NCI-H1092 treated with DMSO at 0.1 percent for 48 hours (cell line): ENCODE measurements at regions not wholly inside any gene's neighbourhood (a gene's known extent, or its start where the extent isn't known, plus 50 kb on each side); places are given as distances from the start of the nearest gene placed in this dataset.
"Not testable (repeated sequence)": the region's sequence is repeated elsewhere in the genome, so short reads cannot be mapped to it uniquely, and the experiment has no call there.

Source experiments
- DNase-seq: peaks from one replicate; lab custom pipeline; 2025; lab: John Stamatoyannopoulos, UW

GRCh38 chr17:33564146-33564545, 271.1 kb upstream of the ASIC2 start:
- DNase-seq = no peak

- no peak for DNase-seq
Measured at GRCh38 chr17:33567223-33567622, 274.1 kb upstream of the ASIC2 start.

GRCh38 chr17:33572615-33573014, 279.5 kb upstream of the ASIC2 start:
- DNase-seq = no peak

- DNase-seq = no peak
Measured at GRCh38 chr17:33574942-33575445, 281.9 kb upstream of the ASIC2 start.

GRCh38 chr17:33579740-33580139, 286.6 kb upstream of the ASIC2 start:
- not testable (repeated sequence) for DNase-seq

GRCh38 chr17:33580215-33580614, 287.1 kb upstream of the ASIC2 start:
- no peak for DNase-seq

GRCh38 chr17:33582661-33583060, 289.6 kb upstream of the ASIC2 start:
- no peak for DNase-seq

GRCh38 chr17:33583518-33584417, 290.7 kb upstream of the ASIC2 start:
- DNase-seq = no peak

- DNase-seq = no peak
Measured at GRCh38 chr17:33593991-33594390, 300.9 kb upstream of the ASIC2 start.

- no peak for DNase-seq
Measured at GRCh38 chr17:33595828-33596227, 302.7 kb upstream of the ASIC2 start.

GRCh38 chr17:33596899-33597298, 303.8 kb upstream of the ASIC2 start:
- no peak for DNase-seq

- DNase-seq = no peak
Measured at GRCh38 chr17:33598797-33599196, 305.7 kb upstream of the ASIC2 start.

GRCh38 chr17:33602981-33603380, 309.9 kb upstream of the ASIC2 start:
- DNase-seq = no peak

- no peak for DNase-seq
Measured at GRCh38 chr17:33603789-33604188, 310.7 kb upstream of the ASIC2 start.

- no peak for DNase-seq
Measured at GRCh38 chr17:33611532-33611931, 318.4 kb upstream of the ASIC2 start.

- no peak for DNase-seq
Measured at GRCh38 chr17:33615861-33616260, 322.8 kb upstream of the ASIC2 start.

GRCh38 chr17:33623841-33624240, 330.7 kb upstream of the ASIC2 start:
- DNase-seq = no peak

- no peak for DNase-seq
Measured at GRCh38 chr17:33628500-33629346, 335.6 kb upstream of the ASIC2 start.

- no peak for DNase-seq
Measured at GRCh38 chr17:33633446-33633845, 340.4 kb upstream of the ASIC2 start.

- no peak for DNase-seq
Measured at GRCh38 chr17:33637534-33637933, 344.4 kb upstream of the ASIC2 start.

- DNase-seq = no peak
Measured at GRCh38 chr17:33639103-33639880, 346.2 kb upstream of the ASIC2 start.

- DNase-seq = no peak
Measured at GRCh38 chr17:33640629-33641028, 347.5 kb upstream of the ASIC2 start.
